ENCODE measurements at regions not wholly inside any gene's neighbourhood (a gene's known extent, or its start where the extent isn't known, plus 50 kb on each side); places are given as distances from the start of the nearest gene placed in this dataset.

DNA sequence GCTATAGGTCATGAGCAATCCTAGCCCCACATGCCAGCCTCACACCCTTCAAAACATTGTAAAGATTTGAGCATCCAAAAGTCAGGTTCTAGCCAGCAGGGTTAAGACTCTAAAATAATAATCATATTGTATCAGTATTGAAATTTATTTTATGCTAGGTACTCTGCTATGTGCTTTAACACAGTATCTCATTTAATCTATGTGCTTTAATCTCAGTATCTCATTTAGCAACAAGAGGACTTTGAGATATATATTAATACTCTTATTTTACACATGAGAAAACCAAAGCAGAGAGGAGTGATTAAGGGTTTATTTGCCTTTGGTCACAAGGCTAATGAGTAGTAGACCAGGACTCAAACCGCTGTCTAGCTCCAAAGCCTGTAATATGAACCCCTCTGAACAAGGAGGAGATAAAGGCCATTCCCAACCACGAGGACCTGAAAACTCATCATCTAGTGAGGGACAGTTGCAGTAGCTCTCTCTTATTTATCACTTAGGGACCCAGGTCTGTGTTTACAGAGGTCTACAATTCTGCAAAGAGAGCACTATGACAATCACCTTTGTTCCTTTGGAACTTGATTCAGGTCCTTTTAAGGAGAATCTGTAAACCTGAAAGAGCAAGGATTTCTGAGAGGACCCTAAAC is 116.5 kb upstream of the SERTAD2 start:
- no peak for DNase-seq

GRCh38 chr2:64770781-64771334 is 117.1 kb upstream of the SERTAD2 start:
- peak; percentile 50 for DNase-seq

DNA sequence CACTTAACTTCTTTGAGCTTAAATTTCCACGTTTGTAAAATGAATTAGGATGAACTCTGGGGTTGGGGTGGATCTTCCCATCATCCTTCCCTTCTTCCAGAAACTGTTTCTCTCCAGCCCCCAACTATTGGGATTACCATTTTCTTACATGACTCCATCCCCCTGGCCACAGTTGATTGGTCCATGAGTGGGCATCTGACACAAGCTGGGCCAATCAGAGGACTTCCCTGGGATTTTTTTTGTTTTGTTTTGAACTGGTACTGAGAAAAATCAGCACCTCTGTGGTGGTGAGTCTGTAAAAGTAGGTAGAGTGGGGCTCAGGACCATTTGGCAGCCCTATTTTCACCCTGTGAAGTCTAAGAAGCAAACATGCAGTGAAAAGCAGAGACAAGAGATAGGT is 118.0 kb upstream of the SERTAD2 start:
- DNase-seq = no peak

- no peak for DNase-seq
Observed at GRCh38 chr2:64773461-64774118, 119.9 kb upstream of the SERTAD2 start.

- no peak for DNase-seq
Observed at GRCh38 chr2:64777841-64778240, 124.1 kb upstream of the SERTAD2 start.

DNA sequence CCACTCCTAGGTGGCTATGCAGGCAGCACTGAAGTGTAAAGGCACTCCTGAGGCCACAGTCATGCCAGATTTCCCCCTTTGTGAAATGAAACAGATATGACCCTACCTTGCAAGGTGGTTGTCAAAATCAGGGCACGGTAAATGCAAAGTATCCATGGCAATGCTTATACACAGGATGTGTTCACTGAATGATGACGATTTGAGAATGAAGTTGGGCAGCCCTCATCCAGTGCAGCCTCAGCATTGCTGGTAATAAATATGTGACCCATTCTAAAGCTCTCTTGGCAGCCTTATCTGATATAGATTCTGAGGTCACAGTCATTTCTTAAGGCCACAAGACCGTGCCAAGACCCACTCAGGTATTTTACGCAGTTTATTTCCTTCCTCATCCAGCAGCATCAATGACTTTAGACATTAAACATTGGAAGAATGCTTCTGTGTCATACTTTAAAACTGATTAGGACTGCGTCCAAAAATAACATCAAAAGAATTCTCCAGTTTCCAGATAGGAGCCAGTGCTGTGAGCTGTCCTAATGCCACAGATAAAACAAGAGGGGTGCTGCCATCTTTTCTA is 125.5 kb upstream of the SERTAD2 start:
- DNase-seq = no peak

DNA sequence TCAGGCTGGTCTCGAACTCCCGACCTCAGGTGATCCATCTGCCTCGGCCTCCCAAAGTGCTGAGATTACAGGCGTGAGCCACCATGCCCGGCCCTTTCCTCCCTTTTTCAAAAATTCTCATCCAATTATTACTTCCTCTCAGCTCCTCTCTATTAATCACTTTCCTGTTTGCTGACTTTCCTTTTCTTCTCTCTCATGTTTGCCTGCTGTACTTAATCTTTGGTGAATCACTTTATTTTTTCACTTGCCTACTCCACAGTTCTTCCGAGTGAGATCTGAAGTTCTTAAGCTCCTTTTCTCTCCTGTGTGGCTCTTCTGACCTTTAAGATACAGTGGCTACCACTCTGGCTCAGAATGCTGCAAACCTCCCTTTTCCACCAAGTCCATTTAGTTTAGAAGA is 126.3 kb upstream of the SERTAD2 start:
- DNase-seq = no peak

DNA sequence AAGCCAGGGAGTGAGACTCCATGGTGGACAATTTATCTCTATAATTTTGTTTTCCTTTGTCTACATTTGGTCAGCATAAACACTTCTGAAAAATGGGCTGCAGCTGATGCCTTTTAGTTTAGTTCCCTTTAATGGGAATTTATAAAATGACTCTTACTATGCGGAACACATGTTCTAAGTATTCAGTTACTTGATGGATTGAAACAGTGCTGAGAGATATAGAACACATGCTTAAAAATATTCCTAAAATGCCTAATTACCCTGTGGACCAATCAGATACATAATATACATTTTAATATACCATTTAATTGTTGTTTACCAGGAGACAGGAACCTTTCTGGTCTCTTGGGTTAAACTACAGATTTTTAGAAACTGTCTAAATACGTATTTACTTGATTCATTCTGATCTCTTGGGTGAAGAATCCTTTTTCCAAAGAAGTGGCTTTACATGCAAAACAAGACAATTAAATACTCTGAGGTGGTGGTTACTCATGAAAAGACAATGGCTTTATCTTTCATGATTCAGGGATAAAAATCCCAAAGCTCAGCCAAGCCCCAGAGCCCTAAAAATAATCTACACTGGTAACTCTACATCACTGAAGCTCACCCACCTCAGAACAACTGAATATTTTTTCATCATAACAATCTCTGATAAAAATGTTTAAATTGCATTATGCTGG is 128.1 kb upstream of the SERTAD2 start:
- DNase-seq = no peak

GRCh38 chr2:64784168-64785061 is 130.7 kb upstream of the SERTAD2 start:
- DNase-seq = no peak

- no peak for DNase-seq
Observed at GRCh38 chr2:64785245-64785644, 131.5 kb upstream of the SERTAD2 start.

DNA sequence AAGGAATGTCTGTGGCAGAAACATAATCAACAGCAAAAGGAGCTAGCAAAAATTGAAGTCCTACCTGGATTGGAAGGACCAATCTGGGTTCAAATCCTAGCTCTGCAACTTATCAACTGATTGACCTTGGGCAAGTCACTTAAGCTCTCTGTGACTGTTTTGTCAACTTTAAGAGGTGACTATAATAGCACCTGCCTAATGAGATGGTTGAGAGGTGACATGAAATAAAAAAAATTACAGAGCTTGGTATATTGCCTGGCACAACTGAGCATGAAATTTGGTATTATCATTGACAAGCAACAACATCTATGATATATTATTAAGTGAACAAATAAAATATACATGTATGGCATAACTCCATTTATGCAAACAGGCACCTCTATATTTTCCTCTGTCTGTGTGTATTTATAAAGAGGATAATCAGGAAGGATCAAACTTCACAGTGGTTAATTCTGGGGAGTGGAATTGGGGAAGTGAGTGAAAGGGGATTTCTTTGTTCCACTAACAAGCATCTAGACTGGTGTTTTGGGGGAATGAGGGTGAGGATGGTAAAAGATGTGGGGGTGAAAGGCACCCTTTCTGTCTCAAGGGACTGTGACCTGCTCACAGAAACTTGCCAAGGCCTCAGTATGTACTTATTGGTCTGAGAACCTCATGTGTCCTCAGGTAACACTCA is 132.8 kb upstream of the SERTAD2 start:
- no peak for DNase-seq

DNA sequence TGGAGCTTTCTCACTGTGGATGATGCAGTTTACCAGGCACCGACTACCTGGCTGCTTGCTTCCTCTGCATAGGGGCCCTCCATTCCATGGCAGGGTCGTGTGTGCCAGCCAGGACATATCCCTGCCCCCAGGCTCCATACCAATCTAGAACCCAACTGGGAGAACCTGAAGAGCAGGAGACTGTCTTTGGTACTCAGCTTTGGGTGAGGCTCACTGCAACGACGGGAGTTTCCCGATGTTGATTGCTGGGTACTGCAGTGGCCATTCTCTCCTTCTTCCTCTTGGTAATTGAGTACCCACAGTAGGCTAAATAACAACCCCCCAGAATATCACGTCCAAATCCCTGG is 133.3 kb upstream of the SERTAD2 start:
- no peak for DNase-seq

DNA sequence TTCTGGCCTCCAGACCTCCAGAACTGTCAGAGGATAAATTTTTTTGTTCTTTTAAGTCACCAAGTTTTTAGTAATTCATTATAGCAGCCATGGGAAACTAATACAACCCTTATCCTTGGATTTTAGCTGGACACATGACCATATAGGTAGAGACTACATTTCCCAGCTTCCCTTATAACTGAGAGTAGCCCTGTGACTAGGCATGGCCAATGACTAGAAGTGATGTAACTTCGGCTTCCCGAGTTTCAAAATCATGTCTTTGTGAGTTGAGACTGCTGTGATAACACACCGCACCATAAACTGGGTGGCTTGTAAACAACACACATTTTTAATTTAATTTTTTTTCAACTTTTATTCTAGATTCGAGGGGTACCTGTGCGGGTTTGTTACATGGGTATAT is 134.0 kb upstream of the SERTAD2 start:
- DNase-seq = no peak

DNA sequence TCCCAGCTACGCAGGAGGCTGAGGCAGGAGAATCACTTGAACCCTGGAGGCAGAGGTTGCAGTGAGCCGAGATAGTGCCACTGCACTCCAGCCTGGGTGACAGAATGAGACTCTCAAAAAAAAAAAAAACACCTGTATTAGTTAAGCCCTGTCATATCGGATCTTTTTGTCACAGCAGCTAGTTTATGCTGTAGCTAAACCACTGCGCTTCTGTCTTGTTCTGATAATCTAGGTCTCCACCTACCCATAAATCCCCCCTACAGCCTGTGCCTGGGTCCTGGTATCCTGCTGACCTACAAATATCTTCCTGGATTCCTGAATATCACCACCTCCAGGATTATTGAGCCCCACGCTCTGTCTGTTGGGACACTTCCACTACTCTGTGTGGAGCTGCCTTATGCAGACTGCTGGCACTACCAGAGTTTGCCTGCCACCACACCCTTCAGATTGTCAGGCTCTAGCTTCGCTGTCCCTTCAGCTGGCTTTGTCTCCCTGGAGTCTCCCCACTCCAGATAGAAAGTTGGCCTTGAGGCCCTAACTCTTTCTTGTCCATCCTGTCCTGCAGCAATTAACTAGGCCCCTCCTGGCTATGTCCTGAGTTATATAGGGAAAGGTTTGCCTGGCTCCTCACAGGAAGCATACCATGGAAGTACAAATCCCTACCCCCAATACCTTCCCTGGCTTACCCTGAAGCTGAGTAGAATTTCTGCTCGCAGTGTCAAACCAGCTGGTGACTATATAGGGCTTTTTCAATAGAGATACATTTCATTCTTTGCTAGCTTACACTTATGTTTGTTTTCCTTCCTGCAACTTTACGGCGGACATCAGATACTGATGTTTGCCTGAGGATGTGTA is 136.0 kb upstream of the SERTAD2 start:
- DNase-seq = no peak

GRCh38 chr2:64792300-64792699 is 138.6 kb upstream of the SERTAD2 start:
- DNase-seq = no peak

DNA sequence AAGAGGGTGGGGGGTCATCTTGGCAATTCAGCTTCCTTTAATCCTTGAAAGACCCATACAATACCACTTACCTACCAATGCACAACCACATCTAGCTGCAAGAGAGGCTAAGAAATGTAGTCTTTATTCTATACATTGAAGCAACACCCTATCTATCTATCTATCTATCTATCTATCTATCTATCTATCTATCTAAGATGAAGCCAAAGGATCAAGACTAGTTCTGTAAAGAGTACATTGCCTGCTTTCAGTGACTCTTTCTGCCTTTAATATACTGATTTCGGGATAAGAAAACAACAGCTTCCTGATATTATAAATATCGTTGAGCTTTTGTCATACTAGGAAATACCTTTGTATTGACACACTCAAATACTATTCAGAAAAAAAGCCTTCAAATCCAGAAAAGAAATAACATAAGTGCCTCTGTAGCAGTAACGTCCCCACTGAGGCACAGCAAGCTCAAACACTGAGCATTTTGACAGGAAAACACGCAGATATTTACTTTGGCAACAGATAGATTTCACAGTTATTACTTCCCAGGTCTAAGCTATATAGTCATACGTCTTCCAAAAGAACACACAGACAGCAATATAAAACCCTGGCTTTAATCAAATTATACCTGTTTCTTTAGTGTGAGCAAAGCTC is 139.4 kb upstream of the SERTAD2 start:
- no peak for DNase-seq

- no peak for DNase-seq
Observed at GRCh38 chr2:64793701-64794100, 140.0 kb upstream of the SERTAD2 start.

DNA sequence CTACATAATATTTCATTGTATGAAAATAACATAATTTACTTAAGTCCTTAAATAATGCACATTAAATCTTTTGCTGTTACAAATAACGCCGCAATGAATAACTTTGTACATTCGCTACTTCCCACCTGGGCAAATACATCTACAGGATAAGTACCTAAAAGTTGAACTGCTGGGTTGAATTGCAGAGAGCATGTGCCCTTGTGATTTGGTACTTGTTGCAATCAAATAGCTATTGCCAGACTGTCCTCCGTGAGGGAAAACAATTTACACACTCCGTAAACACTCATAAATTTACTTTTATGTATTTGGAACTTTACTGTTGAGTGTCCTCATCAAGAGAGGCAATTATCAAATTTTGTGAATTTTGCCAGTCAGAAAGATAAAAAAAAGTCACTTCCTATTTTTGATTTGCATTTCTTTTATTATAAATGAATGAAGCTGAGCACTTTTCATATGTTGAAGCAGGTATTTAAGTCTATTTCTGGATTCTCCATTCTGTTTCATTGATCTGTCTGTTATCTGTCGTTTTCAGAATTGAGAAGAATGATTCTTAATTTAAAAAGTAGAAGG is 140.8 kb upstream of the SERTAD2 start:
- DNase-seq = no peak

GRCh38 chr2:64795024-64795592 is 141.4 kb upstream of the SERTAD2 start:
- DNase-seq = no peak

- DNase-seq = no peak
Observed at GRCh38 chr2:64796926-64797325, 143.2 kb upstream of the SERTAD2 start.
